PC-3 (cell line): ENCODE measurements at regions not wholly inside any gene's neighbourhood (a gene's known extent, or its start where the extent isn't known, plus 50 kb on each side); places are given as distances from the start of the nearest gene placed in this dataset.

Experiments
- ATAC-seq: fragments of 200-7000 bp; cut with Tn5 transposase; 2 replicates; pipeline ENCODE4 v1.9.1; 2020; ENCODE audit warnings: mild to moderate bottlenecking, moderate library complexity
- BruUV-seq: library from RNA; stranded (reverse); fragments of 400-500 nt; replicated peaks from 2 replicates; lab custom pipeline; 2021; lab: Mats Ljungman, UMichigan
- CTCF ChIA-PET: fragments of 300-600 bp; sonication (Branson Sonifier 250); formaldehyde crosslinking; loops from one replicate; lab custom pipeline; 2022; ENCODE audit warnings: antibody characterized with exemption; lab: Charles Lee
- POLR2A ChIA-PET: fragments of 300-600 bp; sonication (Branson Sonifier 250); formaldehyde crosslinking; loops from one replicate; lab custom pipeline; 2022; ENCODE audit warnings: antibody characterized with exemption; ENCODE audit not compliant: unreplicated experiment; lab: Charles Lee
- DNase-seq: peaks from one replicate; pipeline ENCODE4 v3.0.0-alpha.2; 2015
- H2AFZ ChIP-seq: fragments of 300-600 bp; sonication (generic); 2 replicates; pipeline ENCODE4 v1.6.0; 2016; ENCODE audit warnings: antibody characterized with exemption, low read length
- H3F3A ChIP-seq: fragments of 300-600 bp; sonication (generic); one replicate; pipeline ENCODE4 v1.6.0; 2017; ENCODE audit warnings: antibody characterized with exemption, low read length, control low read depth, mild to moderate bottlenecking; ENCODE audit not compliant: unreplicated experiment
- H3K27ac ChIP-seq: fragments of 300-600 bp; sonication (generic); 2 replicates; pipeline ENCODE4 v1.5.1; 2016; ENCODE audit warnings: mild to moderate bottlenecking, low read length
- H3K27me3 ChIP-seq: fragments of 300-600 bp; sonication (generic); 2 replicates; pipeline ENCODE4 v1.6.1; 2016; ENCODE audit warnings: low read length, mixed read lengths
- H3K36me3 ChIP-seq: fragments of 300-600 bp; sonication (generic); 2 replicates; pipeline ENCODE4 v1.6.1; 2016; ENCODE audit warnings: low read depth, mixed run types, low read length, mixed read lengths
- H3K4me1 ChIP-seq: fragments of 300-600 bp; sonication (generic); 2 replicates; pipeline ENCODE4 v1.5.1; 2016; ENCODE audit warnings: low read length; ENCODE audit not compliant: insufficient read depth
- H3K4me2 ChIP-seq: fragments of 300-600 bp; sonication (generic); 2 replicates; pipeline ENCODE4 v1.6.0; 2016; ENCODE audit warnings: low read length
- H3K4me3 ChIP-seq: fragments of 300-600 bp; sonication (generic); 2 replicates; pipeline ENCODE4 v1.5.1; 2016; ENCODE audit warnings: mild to moderate bottlenecking, low read length, mixed read lengths
- H3K79me2 ChIP-seq: fragments of 300-600 bp; sonication (generic); 2 replicates; pipeline ENCODE4 v1.6.1; 2017; ENCODE audit warnings: low read length, mixed read lengths
- H3K9ac ChIP-seq: fragments of 300-600 bp; sonication (generic); 2 replicates; pipeline ENCODE4 v1.6.0; 2016; ENCODE audit warnings: mild to moderate bottlenecking, low read length
- H3K9me2 ChIP-seq: fragments of 300-600 bp; sonication (generic); replicated peaks from 2 replicates; pipeline ENCODE4 v1.6.1; 2016; ENCODE audit warnings: mixed run types, low read length, mixed read lengths
- H3K9me3 ChIP-seq: fragments of 300-600 bp; sonication (generic); 2 replicates; pipeline ENCODE4 v1.6.1; 2016; ENCODE audit warnings: low read length, mixed read lengths
- H4K20me1 ChIP-seq: fragments of 300-600 bp; sonication (generic); 2 replicates; pipeline ENCODE4 v1.6.1; 2016; ENCODE audit warnings: low read length, mixed read lengths
- CTCF ChIP-seq: fragments of 300-600 bp; sonication (generic); conservative IDR thresholded peaks from 2 replicates; pipeline ENCODE4 v1.5.1; 2017; ENCODE audit warnings: antibody characterized with exemption, low read depth, mild to moderate bottlenecking, low read length
- EZH2 ChIP-seq: fragments of 300-600 bp; sonication (generic); IDR thresholded peaks from one replicate; pipeline ENCODE4 v1.6.1; 2017; ENCODE audit warnings: antibody characterized with exemption, mild to moderate bottlenecking, low read length; ENCODE audit not compliant: unreplicated experiment
- EZH2phosphoT487 ChIP-seq: fragments of 300-600 bp; sonication (generic); IDR thresholded peaks from 2 replicates; pipeline ENCODE4 v1.6.1; 2018; ENCODE audit warnings: mild to moderate bottlenecking, antibody characterized with exemption, low read length, borderline replicate concordance
- intact Hi-C: fragments of 100-400 bp; cut with micrococcal nuclease; formaldehyde crosslinking; loops from 2 replicates; pipeline ENCODE4 v1.9.0; 2023

- no peaks in the 10 kb centered on the region for H3F3A ChIP-seq
- no peaks in the 10 kb centered on the region for H3K4me1 ChIP-seq
- no peak overlapping the region for H3K4me2 ChIP-seq
- peak; percentile 44 for ATAC-seq
- no peak for DNase-seq
- POLR2A ChIA-PET: no interaction called here
- no peaks in the 10 kb centered on the region for H3K9me3 ChIP-seq
- no peaks in the 10 kb centered on the region for H3K79me2 ChIP-seq
- no peak overlapping the region for H2AFZ ChIP-seq
- H3K9ac ChIP-seq: no peak overlapping the region
- peaks cover 27% of the 10 kb centered on the region; the same call in 1 of the 2 replicates for H3K36me3 ChIP-seq
- CTCF ChIA-PET: no interaction called here
- no peak overlapping the region for H3K27ac ChIP-seq
- no peaks in the 10 kb centered on the region for H3K9me2 ChIP-seq
- no TSS peak for BruUV-seq
- H4K20me1 ChIP-seq: no peaks in the 10 kb centered on the region
- TF ChIP-seq EZH2: no peak
- no peak for TF ChIP-seq CTCF
- TF ChIP-seq EZH2phosphoT487: no peak
- H3K4me3 ChIP-seq: no peak overlapping the region
- intact Hi-C loops: no loop called here
- H3K27me3 ChIP-seq: no peaks in the 10 kb centered on the region
Measured at GRCh38 chr21:28871388-28872010, 121.2 kb downstream of the LTN1 start.

- intact Hi-C loops: no loop called here
- no TSS peak for BruUV-seq
- Histone ChIP-seq H3K9ac (no peak overlapping the region), H3K79me2 (no peaks in the 10 kb centered on the region), H3F3A (no peaks in the 10 kb centered on the region), H3K27me3 (no peaks in the 10 kb centered on the region), H3K4me2 (no peak overlapping the region), H3K36me3 (no peaks in the 10 kb centered on the region; the same call in 1 of the 2 replicates), H2AFZ (no peak overlapping the region), H3K4me3 (no peak overlapping the region), H4K20me1 (no peaks in the 10 kb centered on the region), H3K27ac (no peak overlapping the region), H3K9me3 (no peaks in the 10 kb centered on the region), H3K4me1 (no peaks in the 10 kb centered on the region), H3K9me2 (no peaks in the 10 kb centered on the region)
- CTCF ChIA-PET: no interaction called here
- POLR2A ChIA-PET: no interaction called here
- DNase-seq (no peak), ATAC-seq (no peak)
- TF ChIP-seq EZH2phosphoT487 (no peak), CTCF (no peak), EZH2 (no peak)
Measured at GRCh38 chr21:28867401-28867800, 125.3 kb downstream of the LTN1 start.

GRCh38 chr21:28865488-28866186 lies 127.0 kb downstream of the LTN1 start:
- H3K36me3 ChIP-seq: no peaks in the 10 kb centered on the region
- BruUV-seq: no TSS peak
- no peak overlapping the region for H3K27ac ChIP-seq
- H3K79me2 ChIP-seq: no peaks in the 10 kb centered on the region
- TF ChIP-seq CTCF: no peak
- no peak for TF ChIP-seq EZH2
- no peak for TF ChIP-seq EZH2phosphoT487
- no peaks in the 10 kb centered on the region for H3K4me1 ChIP-seq
- ChIA-PET CTCF (no interaction called here), POLR2A (no interaction called here)
- H3K9me2 ChIP-seq: no peaks in the 10 kb centered on the region
- H2AFZ ChIP-seq: no peak overlapping the region
- no peaks in the 10 kb centered on the region for H3K27me3 ChIP-seq
- H3K9ac ChIP-seq: no peak overlapping the region
- ATAC-seq (no peak; the same call in 1 of the 2 replicates), DNase-seq (no peak)
- intact Hi-C loops: no loop called here
- H4K20me1 ChIP-seq: no peaks in the 10 kb centered on the region
- H3K4me3 ChIP-seq: no peak overlapping the region
- no peaks in the 10 kb centered on the region for H3F3A ChIP-seq
- no peaks in the 10 kb centered on the region for H3K9me3 ChIP-seq
- H3K4me2 ChIP-seq: no peak overlapping the region
